ENCODE measurements at regions not wholly inside any gene's neighbourhood (a gene's known extent, or its start where the extent isn't known, plus 50 kb on each side); places are given as distances from the start of the nearest gene placed in this dataset.

- TF ChIP-seq ZNF274 (IDR thresholded peaks at IDR 0.05; ENCODE audit: low read depth, low read length) (no peak), YY1 (IDR thresholded peaks at IDR 0.05; ENCODE audit: insufficient read depth, insufficient read length) (no peak)
These were observed 1169.1 kb upstream of the EPHA6 start for GRCh38 chr3:95645291-95645690.
